ENCODE measurements at regions not wholly inside any gene's neighbourhood (a gene's known extent, or its start where the extent isn't known, plus 50 kb on each side); places are given as distances from the start of the nearest gene placed in this dataset.

DNA sequence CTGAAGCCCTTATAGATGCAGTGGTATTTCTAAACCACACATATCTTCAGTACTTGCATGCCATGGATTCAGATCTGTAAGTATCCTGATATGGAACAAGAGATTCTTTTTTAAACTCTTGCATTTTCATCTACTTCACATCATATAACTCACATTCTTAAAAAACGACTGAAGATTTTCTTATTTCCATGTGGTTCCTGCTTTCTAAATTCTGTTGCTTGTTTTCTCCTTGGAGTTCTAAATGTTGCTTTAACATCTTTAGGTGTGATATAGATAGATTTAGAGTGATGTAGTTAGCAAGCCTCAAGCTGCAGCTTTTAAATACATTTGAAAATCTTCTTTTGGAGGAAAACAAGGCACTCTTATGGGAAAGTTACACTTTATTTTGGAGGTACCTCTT, 455.4 kb downstream of the FOXG1 start:
- 50% methylated on average over 1 of the region's 1 CpG for WGBS (ENCODE audit: insufficient coverage, low lambda C conversion rate)

DNA sequence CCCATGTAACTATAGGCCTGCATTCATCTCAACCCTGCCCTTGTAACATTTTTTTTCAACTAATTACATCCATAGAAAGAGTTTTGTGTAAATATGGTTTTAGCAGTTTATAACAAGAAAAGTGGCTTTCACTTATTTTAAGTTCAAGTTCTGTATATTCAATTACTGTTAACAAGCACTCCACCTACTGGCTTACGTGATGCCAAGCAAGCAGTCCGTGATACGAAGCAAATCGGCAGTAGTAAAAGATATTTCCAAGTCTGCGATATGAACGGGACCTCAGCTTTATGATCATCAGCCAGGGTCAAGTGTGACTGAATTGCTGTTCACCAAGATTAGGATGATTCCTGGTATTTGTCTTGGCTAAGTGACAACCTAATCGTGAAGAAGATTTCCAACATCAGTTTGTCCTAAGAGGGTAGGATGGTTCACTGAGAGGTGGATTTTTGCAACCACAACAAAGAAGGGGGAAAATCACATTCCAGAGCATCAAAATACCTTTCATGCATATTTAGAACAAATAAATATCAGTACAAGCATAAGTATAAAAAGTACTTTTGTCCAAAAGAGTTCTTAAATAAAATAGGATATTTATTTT, 456.2 kb downstream of the FOXG1 start:
- no CpG with 5 or more reads among the region's 7 CpGs for WGBS (ENCODE audit: insufficient coverage, low lambda C conversion rate)
- Histone ChIP-seq H3K4me3 (ENCODE audit: low read length) (no peak overlapping the region), H3K27me3 (ENCODE audit: control insufficient read depth, insufficient read depth, low read length) (peaks cover 3% of the 10 kb centered on the region), H3K4me1 (ENCODE audit: control insufficient read depth, insufficient read depth, low read length) (no peaks in the 10 kb centered on the region), H3K9me3 (ENCODE audit: control insufficient read depth, low read depth, low read length) (no peaks in the 10 kb centered on the region), H3K36me3 (ENCODE audit: control insufficient read depth, insufficient read depth, low read length) (no peaks in the 10 kb centered on the region), H3K27ac (ENCODE audit: low read length) (no peak overlapping the region)
- peak; percentile 16 to 40 for DNase-seq

More for the DNA sequence above, 455.4 kb downstream of the FOXG1 start:
- peaks cover 3% of the 10 kb centered on the region for H3K27me3 ChIP-seq (ENCODE audit: control insufficient read depth, insufficient read depth, low read length)
- H3K4me3 ChIP-seq (ENCODE audit: low read length), result no peak overlapping the region
- H3K36me3 ChIP-seq (ENCODE audit: control insufficient read depth, insufficient read depth, low read length), result no peaks in the 10 kb centered on the region
- no peak for DNase-seq
- no peaks in the 10 kb centered on the region for H3K4me1 ChIP-seq (ENCODE audit: control insufficient read depth, insufficient read depth, low read length)
- H3K9me3 ChIP-seq (ENCODE audit: control insufficient read depth, low read depth, low read length), result no peaks in the 10 kb centered on the region
- H3K27ac ChIP-seq (ENCODE audit: low read length), result no peak overlapping the region

DNA sequence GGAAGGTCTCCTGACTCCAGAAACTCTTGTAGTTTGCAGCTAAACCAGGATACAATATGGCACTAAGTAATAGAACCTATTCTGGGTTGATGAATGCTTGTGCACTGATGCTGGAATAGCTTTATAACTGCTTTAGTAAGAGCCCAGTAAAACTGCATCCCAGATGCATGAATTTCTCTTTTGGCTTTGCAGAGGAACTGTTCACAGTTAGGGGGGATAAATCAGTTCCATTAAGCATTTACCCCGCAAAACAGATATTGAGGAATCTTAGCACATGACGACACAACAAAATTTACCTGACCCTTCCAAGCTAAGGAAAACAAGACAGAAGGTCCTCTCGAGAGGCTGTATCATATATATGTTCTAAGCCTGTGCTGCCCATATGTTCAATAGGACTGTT, 457.4 kb downstream of the FOXG1 start:
- no peaks in the 10 kb centered on the region for H3K4me1 ChIP-seq (ENCODE audit: control insufficient read depth, insufficient read depth, low read length)
- H3K4me3 ChIP-seq (ENCODE audit: low read length), result no peak overlapping the region
- H3K27ac ChIP-seq (ENCODE audit: low read length), result no peak overlapping the region
- no peaks in the 10 kb centered on the region for H3K27me3 ChIP-seq (ENCODE audit: control insufficient read depth, insufficient read depth, low read length)
- H3K36me3 ChIP-seq (ENCODE audit: control insufficient read depth, insufficient read depth, low read length), result no peaks in the 10 kb centered on the region
- WGBS (ENCODE audit: insufficient coverage, low lambda C conversion rate), result no CpG with 5 or more reads among the region's 3 CpGs
- H3K9me3 ChIP-seq (ENCODE audit: control insufficient read depth, low read depth, low read length), result no peaks in the 10 kb centered on the region
- DNase-seq, result no peak

DNA sequence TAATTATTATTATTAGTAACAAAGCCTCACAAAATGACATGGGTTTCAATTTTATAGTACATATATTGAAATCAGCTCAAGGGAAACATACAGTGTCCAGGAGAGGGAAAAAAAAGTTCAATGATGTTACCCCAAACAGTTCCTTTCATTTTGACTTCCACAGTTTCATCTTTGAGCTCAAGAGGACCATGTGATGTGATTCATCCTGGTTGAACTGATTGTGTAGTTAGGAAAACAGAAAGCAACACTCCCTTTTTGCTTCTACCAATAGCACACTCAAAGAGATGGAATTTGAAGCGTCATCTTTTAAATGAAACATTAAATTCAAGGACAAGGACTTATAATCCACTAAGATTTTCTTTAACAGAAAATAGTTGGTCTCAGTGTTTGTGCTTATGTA, 461.0 kb downstream of the FOXG1 start:
- no peak overlapping the region for H3K27ac ChIP-seq (ENCODE audit: low read length)
- H3K36me3 ChIP-seq (ENCODE audit: control insufficient read depth, insufficient read depth, low read length), result no peaks in the 10 kb centered on the region
- no peaks in the 10 kb centered on the region for H3K27me3 ChIP-seq (ENCODE audit: control insufficient read depth, insufficient read depth, low read length)
- H3K4me1 ChIP-seq (ENCODE audit: control insufficient read depth, insufficient read depth, low read length), result no peaks in the 10 kb centered on the region
- no peaks in the 10 kb centered on the region for H3K9me3 ChIP-seq (ENCODE audit: control insufficient read depth, low read depth, low read length)
- H3K4me3 ChIP-seq (ENCODE audit: low read length), result no peak overlapping the region
- no peak for DNase-seq
- WGBS (ENCODE audit: insufficient coverage, low lambda C conversion rate), result no CpG with 5 or more reads among the region's 1 CpG

DNA sequence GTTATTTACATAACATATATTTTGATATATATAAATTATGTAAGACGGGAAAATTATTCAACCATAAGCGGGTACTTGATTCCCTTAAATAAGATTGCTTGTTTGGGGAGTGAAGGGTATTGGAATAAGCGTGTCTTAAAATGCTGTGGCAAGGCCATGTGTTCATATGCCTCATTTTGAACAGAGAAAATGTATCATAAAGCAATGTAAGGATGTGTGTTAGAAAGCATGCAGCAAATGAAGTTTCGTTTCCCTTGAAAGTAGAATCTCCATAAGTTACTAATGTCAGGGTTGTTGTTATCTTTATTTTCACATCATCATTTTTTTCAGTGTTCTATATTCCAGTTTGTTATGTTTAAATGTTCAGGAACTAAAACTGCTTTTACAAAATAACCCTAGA, 465.6 kb downstream of the FOXG1 start:
- no peaks in the 10 kb centered on the region for H3K27me3 ChIP-seq (ENCODE audit: control insufficient read depth, insufficient read depth, low read length)
- 100% methylated on average over 1 of the region's 4 CpGs for WGBS (ENCODE audit: insufficient coverage, low lambda C conversion rate)
- H3K36me3 ChIP-seq (ENCODE audit: control insufficient read depth, insufficient read depth, low read length), result no peaks in the 10 kb centered on the region
- no peak for DNase-seq
- no peak overlapping the region for H3K27ac ChIP-seq (ENCODE audit: low read length)
- no peak overlapping the region for H3K4me3 ChIP-seq (ENCODE audit: low read length)
- no peaks in the 10 kb centered on the region for H3K9me3 ChIP-seq (ENCODE audit: control insufficient read depth, low read depth, low read length)
- no peaks in the 10 kb centered on the region for H3K4me1 ChIP-seq (ENCODE audit: control insufficient read depth, insufficient read depth, low read length)

DNA sequence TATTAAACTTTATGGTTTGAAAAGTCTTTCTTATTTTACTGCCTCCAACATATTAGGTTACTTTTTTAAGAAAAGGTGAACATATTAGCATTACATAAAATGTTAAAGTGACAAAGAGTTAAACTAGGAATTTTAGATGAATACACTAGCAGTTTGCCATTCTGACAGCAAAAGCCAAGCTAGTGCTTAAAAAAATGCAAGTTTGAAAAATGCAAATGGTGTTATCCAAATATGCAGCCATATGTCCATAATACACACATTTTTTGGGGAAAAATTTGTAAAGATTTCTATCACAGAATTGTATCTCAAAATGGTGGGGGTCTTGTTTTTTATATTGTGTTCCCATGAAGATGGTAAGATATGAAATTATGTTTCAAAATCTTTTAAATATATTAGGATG, 466.1 kb downstream of the FOXG1 start:
- no peak overlapping the region for H3K4me3 ChIP-seq (ENCODE audit: low read length)
- H3K27ac ChIP-seq (ENCODE audit: low read length), result no peak overlapping the region
- H3K27me3 ChIP-seq (ENCODE audit: control insufficient read depth, insufficient read depth, low read length), result no peaks in the 10 kb centered on the region
- no peaks in the 10 kb centered on the region for H3K36me3 ChIP-seq (ENCODE audit: control insufficient read depth, insufficient read depth, low read length)
- no peaks in the 10 kb centered on the region for H3K4me1 ChIP-seq (ENCODE audit: control insufficient read depth, insufficient read depth, low read length)
- no peak for DNase-seq
- H3K9me3 ChIP-seq (ENCODE audit: control insufficient read depth, low read depth, low read length), result no peaks in the 10 kb centered on the region

DNA sequence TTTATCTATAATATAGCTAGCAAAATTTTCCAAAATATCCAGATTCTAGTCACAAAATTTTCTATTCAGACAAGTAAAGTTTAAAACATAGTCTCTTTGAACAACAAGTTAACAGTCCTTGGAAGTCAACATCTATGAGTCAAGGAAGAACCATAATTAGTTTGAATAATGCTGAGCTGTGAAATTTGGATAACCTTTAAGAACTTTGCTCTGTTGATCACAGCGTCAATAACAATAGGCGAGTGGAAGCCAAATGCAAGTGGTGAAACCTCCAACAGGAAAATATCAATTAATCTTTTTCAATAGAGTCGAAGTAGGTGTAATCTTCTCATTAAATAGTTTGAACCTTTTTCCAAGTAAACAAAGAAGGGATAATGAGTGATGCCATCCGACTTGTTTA, 466.6 kb downstream of the FOXG1 start:
- no peaks in the 10 kb centered on the region for H3K4me1 ChIP-seq (ENCODE audit: control insufficient read depth, insufficient read depth, low read length)
- H3K27me3 ChIP-seq (ENCODE audit: control insufficient read depth, insufficient read depth, low read length), result no peaks in the 10 kb centered on the region
- H3K27ac ChIP-seq (ENCODE audit: low read length), result no peak overlapping the region
- H3K36me3 ChIP-seq (ENCODE audit: control insufficient read depth, insufficient read depth, low read length), result no peaks in the 10 kb centered on the region
- no peak overlapping the region for H3K4me3 ChIP-seq (ENCODE audit: low read length)
- H3K9me3 ChIP-seq (ENCODE audit: control insufficient read depth, low read depth, low read length), result no peaks in the 10 kb centered on the region
- 66% methylated on average over 3 of the region's 4 CpGs for WGBS (ENCODE audit: insufficient coverage, low lambda C conversion rate)
- no peak for DNase-seq

DNA sequence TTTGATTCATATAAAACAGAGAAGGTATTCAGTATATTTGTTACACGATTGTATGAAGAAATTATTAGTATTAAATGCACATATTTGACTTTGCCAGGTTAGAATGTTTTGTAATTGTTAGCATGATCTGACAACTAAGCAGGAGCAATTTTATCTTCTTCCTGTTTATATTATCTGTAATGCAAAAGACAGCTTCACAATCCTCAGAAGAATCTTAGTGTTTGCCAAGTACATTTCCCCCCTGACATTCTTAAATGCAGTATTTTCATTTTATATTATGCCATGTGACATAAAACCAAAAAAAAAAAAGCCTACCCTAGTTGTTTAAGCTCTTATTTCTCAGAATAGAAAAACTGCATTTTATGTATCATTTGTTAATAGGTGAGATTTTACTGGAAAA, 469.4 kb downstream of the FOXG1 start:
- no peaks in the 10 kb centered on the region for H3K9me3 ChIP-seq (ENCODE audit: control insufficient read depth, low read depth, low read length)
- no peaks in the 10 kb centered on the region for H3K27me3 ChIP-seq (ENCODE audit: control insufficient read depth, insufficient read depth, low read length)
- H3K4me1 ChIP-seq (ENCODE audit: control insufficient read depth, insufficient read depth, low read length), result no peaks in the 10 kb centered on the region
- no peak overlapping the region for H3K4me3 ChIP-seq (ENCODE audit: low read length)
- WGBS (ENCODE audit: insufficient coverage, low lambda C conversion rate), result 89% methylated on average over 1 of the region's 1 CpG
- DNase-seq, result no peak
- no peak overlapping the region for H3K27ac ChIP-seq (ENCODE audit: low read length)
- no peaks in the 10 kb centered on the region for H3K36me3 ChIP-seq (ENCODE audit: control insufficient read depth, insufficient read depth, low read length)

DNA sequence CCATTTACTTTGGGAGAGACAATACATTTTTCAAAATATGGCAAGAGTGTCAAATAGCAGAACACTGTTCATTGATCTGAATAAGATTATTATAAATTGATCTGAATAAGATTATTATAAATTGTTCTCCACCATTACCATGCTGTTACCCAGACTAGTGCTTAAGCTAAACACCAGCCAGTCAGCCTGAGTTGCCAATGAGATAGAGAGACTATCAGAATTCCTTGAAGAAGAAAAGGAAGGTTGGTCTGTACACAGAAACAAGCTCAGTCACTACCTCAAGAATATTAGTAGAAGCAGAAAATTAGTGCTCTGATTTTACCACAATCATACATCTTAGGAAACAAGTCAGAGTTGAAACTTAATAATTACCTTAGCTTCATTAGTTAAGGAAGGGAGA, 469.8 kb downstream of the FOXG1 start:
- no peaks in the 10 kb centered on the region for H3K36me3 ChIP-seq (ENCODE audit: control insufficient read depth, insufficient read depth, low read length)
- no peak overlapping the region for H3K27ac ChIP-seq (ENCODE audit: low read length)
- no peaks in the 10 kb centered on the region for H3K27me3 ChIP-seq (ENCODE audit: control insufficient read depth, insufficient read depth, low read length)
- no peak overlapping the region for H3K4me3 ChIP-seq (ENCODE audit: low read length)
- no peak for DNase-seq
- H3K9me3 ChIP-seq (ENCODE audit: control insufficient read depth, low read depth, low read length), result no peaks in the 10 kb centered on the region
- H3K4me1 ChIP-seq (ENCODE audit: control insufficient read depth, insufficient read depth, low read length), result no peaks in the 10 kb centered on the region

DNA sequence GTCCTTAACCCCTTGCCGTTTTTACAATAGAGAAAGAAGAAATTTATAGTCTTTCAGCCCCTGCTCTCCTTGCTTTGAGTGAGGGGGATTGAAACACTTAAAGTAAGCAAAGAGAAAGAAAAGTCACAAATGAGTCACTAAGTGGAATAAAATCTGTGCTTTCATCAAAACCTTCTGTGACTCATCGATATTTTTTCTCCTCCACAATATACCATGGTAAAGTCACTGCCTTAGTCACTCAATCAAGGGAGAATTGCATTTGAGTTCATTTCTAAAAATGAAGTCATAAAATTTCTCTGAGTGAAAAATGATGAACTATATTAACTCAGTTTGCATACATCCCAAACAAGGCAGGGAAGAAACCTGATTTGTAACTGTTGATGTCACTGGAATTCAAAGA, 470.3 kb downstream of the FOXG1 start:
- no peak for DNase-seq
- Histone ChIP-seq H3K9me3 (ENCODE audit: control insufficient read depth, low read depth, low read length) (no peaks in the 10 kb centered on the region), H3K4me3 (ENCODE audit: low read length) (no peak overlapping the region), H3K36me3 (ENCODE audit: control insufficient read depth, insufficient read depth, low read length) (no peaks in the 10 kb centered on the region), H3K27ac (ENCODE audit: low read length) (no peak overlapping the region), H3K4me1 (ENCODE audit: control insufficient read depth, insufficient read depth, low read length) (no peaks in the 10 kb centered on the region), H3K27me3 (ENCODE audit: control insufficient read depth, insufficient read depth, low read length) (no peaks in the 10 kb centered on the region)
- WGBS (ENCODE audit: insufficient coverage, low lambda C conversion rate), result no CpG with 5 or more reads among the region's 2 CpGs

DNA sequence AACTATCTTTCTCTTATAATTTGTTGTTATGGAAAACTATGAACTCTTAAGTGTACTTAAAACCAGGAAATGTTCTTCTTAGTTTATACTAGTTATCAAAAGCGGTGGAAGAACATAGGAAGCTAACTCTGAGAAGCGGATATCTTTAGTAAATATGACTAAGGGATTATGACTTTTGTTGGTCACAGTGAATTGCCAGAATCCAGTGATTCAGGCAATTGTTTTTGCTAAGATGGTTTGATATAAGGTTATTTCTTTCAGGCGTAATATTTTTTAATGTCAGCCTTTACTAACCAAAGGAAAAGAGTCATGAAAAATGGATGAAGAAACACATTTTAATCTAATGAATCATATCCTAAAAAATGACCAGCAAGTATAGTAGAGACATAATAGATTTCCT, 473.5 kb downstream of the FOXG1 start:
- Histone ChIP-seq H3K27me3 (ENCODE audit: control insufficient read depth, insufficient read depth, low read length) (no peaks in the 10 kb centered on the region), H3K4me3 (ENCODE audit: low read length) (no peak overlapping the region), H3K9me3 (ENCODE audit: control insufficient read depth, low read depth, low read length) (no peaks in the 10 kb centered on the region), H3K27ac (ENCODE audit: low read length) (no peak overlapping the region), H3K36me3 (ENCODE audit: control insufficient read depth, insufficient read depth, low read length) (no peaks in the 10 kb centered on the region), H3K4me1 (ENCODE audit: control insufficient read depth, insufficient read depth, low read length) (no peaks in the 10 kb centered on the region)
- 29% methylated on average over 1 of the region's 3 CpGs for WGBS (ENCODE audit: insufficient coverage, low lambda C conversion rate)
- DNase-seq, result no peak
